Activated CD4-positive, alpha-beta T cell treated with anti-CD3 and anti-CD28 coated beads, Interleukin-2, amount 50 U/mL, for 1 hour (primary cell): ENCODE measurements at regions not wholly inside any gene's neighbourhood (a gene's known extent, or its start where the extent isn't known, plus 50 kb on each side); places are given as distances from the start of the nearest gene placed in this dataset.
"Not testable (repeated sequence)": the region's sequence is repeated elsewhere in the genome, so short reads cannot be mapped to it uniquely, and the experiment has no call there.

Experiments used
- DNase-seq: peaks from one replicate; pipeline ENCODE4 v3.0.0-alpha.2; 2020

GRCh38 chr9:38253200-38253599 is 139.3 kb upstream of the ALDH1B1 start:
- no peak for DNase-seq

- no peak for DNase-seq
These were observed 141.3 kb upstream of the ALDH1B1 start for GRCh38 chr9:38251036-38251860.

GRCh38 chr9:38250279-38251035 is 142.0 kb upstream of the ALDH1B1 start:
- DNase-seq: no peak

GRCh38 chr9:38249587-38250210 is 142.8 kb upstream of the ALDH1B1 start:
- no peak for DNase-seq

GRCh38 chr9:38249049-38249448 is 143.5 kb upstream of the ALDH1B1 start:
- DNase-seq: no peak

- no peak for DNase-seq
These were observed 145.7 kb upstream of the ALDH1B1 start for GRCh38 chr9:38246833-38247232.

- no peak for DNase-seq
These were observed 147.5 kb upstream of the ALDH1B1 start for GRCh38 chr9:38244971-38245370.

- no peak for DNase-seq
These were observed 148.5 kb upstream of the ALDH1B1 start for GRCh38 chr9:38243993-38244392.

GRCh38 chr9:38242151-38242550 is 150.4 kb upstream of the ALDH1B1 start:
- DNase-seq: not testable (repeated sequence)

GRCh38 chr9:38240051-38240450 is 152.5 kb upstream of the ALDH1B1 start:
- no peak for DNase-seq

GRCh38 chr9:38235244-38235643 is 157.3 kb upstream of the ALDH1B1 start:
- DNase-seq: no peak

- no peak for DNase-seq
These were observed 157.9 kb upstream of the ALDH1B1 start for GRCh38 chr9:38234479-38235170.

- DNase-seq: no peak
These were observed 158.6 kb upstream of the ALDH1B1 start for GRCh38 chr9:38233796-38234355.

- no peak for DNase-seq
These were observed 159.2 kb upstream of the ALDH1B1 start for GRCh38 chr9:38233343-38233742.

GRCh38 chr9:38232895-38233294 is 159.6 kb upstream of the ALDH1B1 start:
- DNase-seq: no peak

- no peak for DNase-seq
These were observed 160.6 kb upstream of the SHB start for GRCh38 chr9:38229504-38230155.

- no peak for DNase-seq
These were observed 160.1 kb upstream of the SHB start for GRCh38 chr9:38229104-38229500.

GRCh38 chr9:38228331-38229103 is 159.5 kb upstream of the SHB start:
- no peak for DNase-seq

- no peak for DNase-seq
These were observed 158.6 kb upstream of the SHB start for GRCh38 chr9:38227656-38228055.

- DNase-seq: peak; percentile 40
These were observed 158.1 kb upstream of the SHB start for GRCh38 chr9:38227061-38227540.

GRCh38 chr9:38226491-38226951 is 157.5 kb upstream of the SHB start:
- DNase-seq: no peak
